ENCODE measurements at regions not wholly inside any gene's neighbourhood (a gene's known extent, or its start where the extent isn't known, plus 50 kb on each side); places are given as distances from the start of the nearest gene placed in this dataset.

GRCh38 chr1:182128502-182128901 lies 67.0 kb upstream of the ZNF648 start:
- H3K14ac ChIP-seq (ENCODE audit: insufficient read depth, low read length) = no peak overlapping the region
- H3K4me2 ChIP-seq (ENCODE audit: insufficient read depth, insufficient read length, low read length) = no peak overlapping the region
- H3K9me3 ChIP-seq (ENCODE audit: control insufficient read depth, low read depth, low read length) = no peaks in the 10 kb centered on the region
- TF ChIP-seq, protein P1, sequence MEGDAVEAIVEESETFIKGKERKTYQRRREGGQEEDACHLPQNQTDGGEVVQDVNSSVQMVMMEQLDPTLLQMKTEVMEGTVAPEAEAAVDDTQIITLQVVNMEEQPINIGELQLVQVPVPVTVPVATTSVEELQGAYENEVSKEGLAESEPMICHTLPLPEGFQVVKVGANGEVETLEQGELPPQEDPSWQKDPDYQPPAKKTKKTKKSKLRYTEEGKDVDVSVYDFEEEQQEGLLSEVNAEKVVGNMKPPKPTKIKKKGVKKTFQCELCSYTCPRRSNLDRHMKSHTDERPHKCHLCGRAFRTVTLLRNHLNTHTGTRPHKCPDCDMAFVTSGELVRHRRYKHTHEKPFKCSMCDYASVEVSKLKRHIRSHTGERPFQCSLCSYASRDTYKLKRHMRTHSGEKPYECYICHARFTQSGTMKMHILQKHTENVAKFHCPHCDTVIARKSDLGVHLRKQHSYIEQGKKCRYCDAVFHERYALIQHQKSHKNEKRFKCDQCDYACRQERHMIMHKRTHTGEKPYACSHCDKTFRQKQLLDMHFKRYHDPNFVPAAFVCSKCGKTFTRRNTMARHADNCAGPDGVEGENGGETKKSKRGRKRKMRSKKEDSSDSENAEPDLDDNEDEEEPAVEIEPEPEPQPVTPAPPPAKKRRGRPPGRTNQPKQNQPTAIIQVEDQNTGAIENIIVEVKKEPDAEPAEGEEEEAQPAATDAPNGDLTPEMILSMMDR (conservative IDR thresholded peaks at IDR 0.05) = no peak
- H3K4ac ChIP-seq (ENCODE audit: low read depth, low read length) = no peak overlapping the region
- no peak overlapping the region for H3K9ac ChIP-seq (ENCODE audit: extremely low read depth, insufficient read length, low read length)
- H2BK20ac ChIP-seq (ENCODE audit: low read depth, low read length, poor library complexity, severe bottlenecking) = no peak overlapping the region
- no peak overlapping the region for H4K5ac ChIP-seq (ENCODE audit: insufficient read length, low read depth, low read length)
- H3K27ac Mint-ChIP-seq = 0 out of 7 replicates have a peak overlapping the region, but pooled peaks of 1 of the 3 experiments have one; percentile 15
- H3K4me1 Mint-ChIP-seq = peaks cover 10 to 16% of the 10 kb centered on the region in 2 experiments
- no peaks in the 10 kb centered on the region for H4K20me1 ChIP-seq (ENCODE audit: control insufficient read depth, insufficient read depth, insufficient read length)
- H3K36me3 Mint-ChIP-seq (ENCODE audit: insufficient read depth in 1 of 3, low read depth in 3 of 3) = no peaks in the 10 kb centered on the region
- H3K18ac ChIP-seq (ENCODE audit: insufficient read length, low read depth, low read length) = no peak overlapping the region
- H3T11ph ChIP-seq (ENCODE audit: low read length) = no peak overlapping the region
- H3K56ac ChIP-seq (ENCODE audit: insufficient read length, low read depth, low read length) = no peak overlapping the region
- no peak overlapping the region for H2AFZ ChIP-seq (ENCODE audit: low read length)
- no peak for DNase-seq
- WGBS (ENCODE audit: extremely low coverage, insufficient read length, low lambda C conversion rate) = no CpG with 5 or more reads among the region's 6 CpGs
- H3K4me3 Mint-ChIP-seq = no peak overlapping the region
- H3K27ac ChIP-seq (ENCODE audit: insufficient read length, low read depth, low read length) = no peak overlapping the region
- H2BK15ac ChIP-seq (ENCODE audit: low read depth, low read length) = no peak overlapping the region
- no peak overlapping the region for H3K23ac ChIP-seq (ENCODE audit: insufficient read length, low read depth, low read length)
- H2BK120ac ChIP-seq (ENCODE audit: low read depth, low read length, poor library complexity, severe bottlenecking) = no peak overlapping the region
- H2AK5ac ChIP-seq (ENCODE audit: insufficient read length, low read length) = no peak overlapping the region
- no peak overlapping the region for H4K8ac ChIP-seq (replicated peaks; ENCODE audit: insufficient read length, low read depth, low read length)
- H3K27me3 Mint-ChIP-seq (ENCODE audit: low read depth) = no peaks in the 10 kb centered on the region; the same call in 1 of the 2 replicates
- H3K79me2 ChIP-seq (ENCODE audit: insufficient read depth, low read length) = no peaks in the 10 kb centered on the region
- H3K4me1 ChIP-seq (ENCODE audit: insufficient read depth, low read length) = no peaks in the 10 kb centered on the region; the same call in 1 of the 2 replicates
- no peaks in the 10 kb centered on the region for H3K23me2 ChIP-seq (ENCODE audit: insufficient read length, low read depth, low read length, poor library complexity, severe bottlenecking)
- H4K91ac ChIP-seq (ENCODE audit: insufficient read length, low read depth, low read length) = no peak overlapping the region
- no peak overlapping the region for H2BK5ac ChIP-seq (ENCODE audit: insufficient read length, low read length)
- no peaks in the 10 kb centered on the region; a peak in 1 of 5 replicates for H3K9me3 Mint-ChIP-seq
- H3K79me1 ChIP-seq (ENCODE audit: insufficient read depth, low read depth, low read length, poor library complexity, severe bottlenecking) = no peaks in the 10 kb centered on the region
- H3K27me3 ChIP-seq (ENCODE audit: insufficient read depth, low read length) = no peaks in the 10 kb centered on the region
- no peak overlapping the region for H2BK12ac ChIP-seq (ENCODE audit: insufficient read length, low read depth, low read length)

Data from H9 (cell line).